NCI-H345 (cell line): ENCODE measurements at regions not wholly inside any gene's neighbourhood (a gene's known extent, or its start where the extent isn't known, plus 50 kb on each side); places are given as distances from the start of the nearest gene placed in this dataset.
A peak's percentile ranks its signal among the peaks of the same experiment; 100 is the strongest.

ENCODE experiments used
- DNase-seq: peaks from one replicate; lab custom pipeline; 2025; lab: John Stamatoyannopoulos, UW

- DNase-seq = no peak
Measured at GRCh38 chr9:95822583-95823431, 52.7 kb upstream of the ERCC6L2 start.

GRCh38 chr9:95822015-95822414 is 53.5 kb upstream of the ERCC6L2 start:
- DNase-seq = no peak

GRCh38 chr9:95820074-95820473 is 55.4 kb upstream of the ERCC6L2 start:
- no peak for DNase-seq

- DNase-seq = no peak
Measured at GRCh38 chr9:95819636-95820035, 55.9 kb upstream of the ERCC6L2 start.

GRCh38 chr9:95817205-95817604 is 58.3 kb upstream of the ERCC6L2 start:
- DNase-seq = no peak

- DNase-seq = no peak
Measured at GRCh38 chr9:95816716-95817115, 58.8 kb upstream of the ERCC6L2 start.

- DNase-seq = no peak
Measured at GRCh38 chr9:95815961-95816360, 59.5 kb upstream of the ERCC6L2 start.

GRCh38 chr9:95815133-95815532 is 60.4 kb upstream of the ERCC6L2 start:
- no peak for DNase-seq

GRCh38 chr9:95813923-95814322 is 61.6 kb upstream of the ERCC6L2 start:
- DNase-seq = no peak

- no peak for DNase-seq
Measured at GRCh38 chr9:95810814-95811213, 64.7 kb upstream of the ERCC6L2 start.

GRCh38 chr9:95810133-95810532 is 65.4 kb upstream of the ERCC6L2 start:
- no peak for DNase-seq

GRCh38 chr9:95809686-95810085 is 65.8 kb upstream of the ERCC6L2 start:
- no peak for DNase-seq

GRCh38 chr9:95808011-95808410 is 67.5 kb upstream of the ERCC6L2 start:
- DNase-seq = peak; percentile 6

GRCh38 chr9:95807326-95807947 is 68.1 kb upstream of the ERCC6L2 start:
- DNase-seq = no peak

- no peak for DNase-seq
Measured at GRCh38 chr9:95803197-95803596, 72.3 kb upstream of the ERCC6L2 start.

- no peak for DNase-seq
Measured at GRCh38 chr9:95801797-95802196, 73.7 kb upstream of the ERCC6L2 start.

GRCh38 chr9:95796029-95796428 is 79.5 kb upstream of the ERCC6L2 start:
- peak; percentile 97 for DNase-seq

GRCh38 chr9:95793924-95794828 is 81.3 kb upstream of the ERCC6L2 start:
- no peak for DNase-seq

GRCh38 chr9:95791695-95792094 is 83.8 kb upstream of the ERCC6L2 start:
- DNase-seq = no peak

GRCh38 chr9:95791286-95791685 is 84.2 kb upstream of the ERCC6L2 start:
- DNase-seq = peak; percentile 54

- DNase-seq = no peak
Measured at GRCh38 chr9:95788521-95788991, 86.9 kb upstream of the ERCC6L2 start.

- DNase-seq = no peak
Measured at GRCh38 chr9:95788021-95788420, 87.5 kb upstream of the ERCC6L2 start.
